HUDEP-2 (cell line): ENCODE measurements at regions not wholly inside any gene's neighbourhood (a gene's known extent, or its start where the extent isn't known, plus 50 kb on each side); places are given as distances from the start of the nearest gene placed in this dataset.
"Not testable (repeated sequence)": the region's sequence is repeated elsewhere in the genome, so short reads cannot be mapped to it uniquely, and the experiment has no call there.

ENCODE experiments used
- DNase-seq, 76 experiments: peaks; one replicate each; lab custom pipeline; 2025; ENCODE audit not compliant: unreplicated experiment in 76 of 76; lab: John Stamatoyannopoulos, UW

DNA sequence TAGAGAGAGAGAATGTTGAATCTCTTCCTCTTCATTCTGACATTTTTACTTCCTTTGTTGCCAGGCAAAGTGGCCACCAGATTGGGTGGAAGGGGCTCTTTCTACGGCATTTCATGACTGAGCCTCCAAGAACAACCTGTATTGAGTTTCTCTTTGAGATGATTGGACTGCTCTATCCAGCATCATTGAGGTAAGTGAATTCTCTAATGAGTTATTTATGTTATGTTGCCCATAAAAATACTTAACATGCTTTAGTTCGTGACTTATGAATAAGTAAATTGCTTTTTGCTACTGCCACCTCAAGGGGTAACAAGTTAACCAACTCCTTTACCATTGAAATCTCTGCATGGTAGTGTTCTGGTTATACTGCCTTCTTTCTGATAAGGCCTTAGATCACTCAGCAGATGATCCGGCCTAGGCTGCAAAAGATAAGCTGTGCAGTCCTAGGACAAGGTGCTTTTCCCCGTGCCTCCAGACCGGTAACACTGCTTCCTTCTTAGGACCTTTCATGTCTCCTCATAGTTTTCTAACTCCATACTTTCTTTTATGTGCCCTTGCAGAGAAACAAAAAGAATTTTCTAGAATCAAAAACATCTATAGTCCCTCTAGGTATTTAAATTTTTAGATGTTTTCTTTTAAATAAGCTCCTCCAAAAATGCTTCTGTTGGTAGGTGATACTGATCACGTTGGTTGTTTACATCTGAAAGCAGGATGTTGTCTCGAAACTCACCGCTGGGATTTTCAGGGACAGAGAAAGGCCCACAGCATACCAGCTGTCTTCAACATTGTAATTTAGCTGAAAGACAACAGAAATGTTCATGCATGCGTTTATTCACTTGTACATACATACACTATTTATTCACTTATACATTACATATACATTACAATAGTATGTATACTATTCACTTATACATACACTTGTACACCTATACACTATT lies 157.1 kb upstream of the RBPJ start:
- no peak for DNase-seq

DNA sequence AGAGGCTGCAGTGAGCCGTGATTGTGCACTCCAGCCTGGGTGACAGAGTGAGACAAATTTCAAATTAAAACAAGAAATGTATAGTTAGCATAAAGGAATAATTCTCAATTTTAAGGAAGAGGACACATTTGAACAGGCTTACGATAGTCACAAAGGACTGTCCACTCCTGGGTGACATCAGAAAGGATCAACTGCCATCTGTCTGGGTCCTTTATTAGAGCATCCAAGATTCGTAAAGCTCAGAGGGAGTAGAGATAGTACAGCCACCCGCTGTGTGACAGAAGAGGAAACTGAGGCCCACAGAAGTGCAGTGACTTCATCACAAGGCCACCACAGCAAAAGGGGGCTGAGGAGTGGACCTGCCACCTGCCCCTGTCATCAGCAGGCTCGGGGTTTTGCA lies 149.3 kb upstream of the RBPJ start:
- DNase-seq: no peak

DNA sequence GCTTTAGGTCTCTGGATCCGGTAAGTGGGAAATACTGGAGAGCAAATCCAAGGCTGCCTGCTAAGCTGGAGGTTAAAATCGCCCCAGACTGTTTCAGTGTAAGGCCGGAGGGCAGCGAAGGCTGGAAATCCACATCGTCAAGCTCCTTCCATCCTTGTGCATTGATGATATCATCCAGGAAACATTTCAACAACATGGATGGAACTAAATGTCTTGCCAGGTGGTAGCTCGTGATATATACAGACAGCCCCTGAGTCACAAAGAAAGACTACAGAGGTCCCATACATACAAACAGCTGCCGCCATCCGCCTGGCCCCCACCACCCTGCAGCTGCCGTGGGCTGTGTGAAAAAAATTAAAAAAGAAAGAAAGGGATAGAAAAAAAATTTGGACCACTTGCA lies 148.9 kb upstream of the RBPJ start:
- no peak for DNase-seq

DNA sequence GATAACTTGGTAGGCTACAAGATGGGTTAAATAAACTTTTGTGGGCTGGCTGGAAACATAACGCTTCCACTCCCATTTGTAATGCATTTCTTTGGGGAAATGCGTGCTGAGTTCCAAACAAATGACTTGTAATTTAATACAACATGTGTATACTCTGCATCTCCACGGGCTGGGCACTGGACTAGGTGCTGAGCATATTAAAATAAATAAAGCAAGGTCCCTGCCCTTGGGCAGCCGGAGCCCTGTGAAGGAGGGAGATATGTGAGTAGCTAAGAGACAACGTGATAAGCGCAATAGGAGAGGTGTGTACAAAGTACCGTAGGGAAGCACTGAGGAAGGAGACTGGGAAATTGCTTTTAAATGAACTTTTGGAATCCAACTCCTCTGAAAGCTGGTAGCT lies 147.2 kb upstream of the RBPJ start:
- DNase-seq: no peak

GRCh38 chr4:26174027-26174426 lies 146.8 kb upstream of the RBPJ start:
- DNase-seq: no peak

GRCh38 chr4:26175006-26175786 lies 145.6 kb upstream of the RBPJ start:
- no peak for DNase-seq

DNA sequence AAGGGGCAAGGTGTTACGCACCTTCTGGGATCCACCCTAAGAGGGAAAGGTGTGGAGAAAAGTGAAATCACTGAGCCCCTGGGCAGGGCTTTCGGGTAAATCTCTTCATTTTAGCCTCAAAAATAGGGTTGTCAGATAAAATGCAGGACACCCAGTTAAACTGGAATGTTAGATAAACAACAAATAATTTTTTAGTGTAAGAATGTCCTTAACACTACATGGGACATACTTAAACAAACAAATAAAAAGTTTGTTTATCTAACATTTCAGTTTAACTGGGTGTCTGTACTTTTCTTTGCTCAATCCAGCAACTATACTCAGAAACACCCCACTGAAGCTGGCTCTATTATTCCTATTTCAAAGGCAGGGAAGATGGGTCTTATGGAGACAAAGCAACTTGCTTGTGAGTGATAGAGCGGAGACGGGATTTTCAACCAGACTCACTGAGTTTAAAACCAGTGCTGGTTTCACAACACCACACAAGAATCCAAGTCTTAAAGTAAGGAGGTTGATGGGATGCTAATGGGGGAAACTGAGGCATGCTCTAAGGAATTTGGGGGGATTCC lies 144.8 kb upstream of the RBPJ start:
- DNase-seq: no peak

GRCh38 chr4:26176598-26177149 lies 144.1 kb upstream of the RBPJ start:
- DNase-seq: no peak

- no peak for DNase-seq
Measured at GRCh38 chr4:26178854-26179253, 142.0 kb upstream of the RBPJ start.

DNA sequence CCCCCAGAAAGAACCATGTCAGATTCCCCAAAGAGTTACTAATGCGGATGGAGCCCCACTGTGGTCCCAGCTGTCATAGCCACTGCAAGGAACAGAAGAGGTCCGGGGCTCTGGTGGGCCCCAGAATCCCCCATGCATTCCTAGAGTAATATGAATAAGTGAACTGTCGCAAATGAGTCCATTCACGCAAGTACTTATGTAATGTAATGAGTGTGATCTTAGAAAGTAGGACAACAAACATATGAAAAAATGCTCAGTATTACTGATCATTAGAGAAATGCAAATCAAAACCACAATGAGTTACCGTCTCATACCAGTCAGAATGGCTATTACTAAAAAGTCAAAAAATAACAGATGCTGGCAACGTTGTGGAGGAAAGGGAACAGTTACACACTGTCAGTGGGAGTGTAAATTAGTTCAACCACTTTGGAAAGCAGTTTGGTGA lies 141.5 kb upstream of the RBPJ start:
- no peak for DNase-seq

DNA sequence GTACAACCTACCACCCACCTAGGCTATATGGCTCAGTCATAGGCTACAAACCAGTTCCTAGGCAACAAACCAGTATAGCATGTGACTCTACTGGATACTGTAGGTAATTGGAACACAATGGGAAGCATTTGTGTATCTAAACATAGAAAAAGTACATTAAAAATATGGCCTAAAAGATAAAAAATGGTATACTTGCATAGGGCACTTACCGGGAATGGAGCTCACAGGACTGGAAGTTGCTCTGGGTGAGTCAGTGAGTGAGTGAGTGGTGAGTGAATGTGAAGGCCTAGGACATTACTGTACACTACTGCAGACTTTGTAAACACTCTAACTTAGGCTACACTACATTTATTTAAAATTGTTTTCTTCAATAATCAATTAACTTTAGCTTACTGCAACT lies 139.2 kb upstream of the RBPJ start:
- DNase-seq: no peak

GRCh38 chr4:26183017-26183416 lies 137.8 kb upstream of the RBPJ start:
- DNase-seq: no peak

DNA sequence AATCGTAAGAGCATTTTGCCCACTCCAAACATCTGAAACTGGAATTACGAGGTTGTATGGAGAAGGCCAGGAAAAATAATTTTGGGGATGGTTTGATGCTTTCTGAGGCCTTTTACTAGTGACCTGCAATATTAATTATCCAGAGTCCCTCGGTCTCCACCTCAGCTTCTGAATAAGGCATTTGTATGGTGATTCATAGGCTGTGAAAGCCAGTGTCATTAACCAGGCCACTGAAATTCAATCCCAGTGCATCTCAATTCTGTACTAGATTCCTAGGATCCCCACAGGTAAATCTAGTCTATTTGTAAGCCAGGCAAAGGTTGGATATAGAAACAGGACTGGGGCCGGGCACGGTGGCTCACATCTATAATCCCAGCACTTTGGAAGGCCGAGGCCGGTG lies 135.4 kb upstream of the RBPJ start:
- DNase-seq: no peak

DNA sequence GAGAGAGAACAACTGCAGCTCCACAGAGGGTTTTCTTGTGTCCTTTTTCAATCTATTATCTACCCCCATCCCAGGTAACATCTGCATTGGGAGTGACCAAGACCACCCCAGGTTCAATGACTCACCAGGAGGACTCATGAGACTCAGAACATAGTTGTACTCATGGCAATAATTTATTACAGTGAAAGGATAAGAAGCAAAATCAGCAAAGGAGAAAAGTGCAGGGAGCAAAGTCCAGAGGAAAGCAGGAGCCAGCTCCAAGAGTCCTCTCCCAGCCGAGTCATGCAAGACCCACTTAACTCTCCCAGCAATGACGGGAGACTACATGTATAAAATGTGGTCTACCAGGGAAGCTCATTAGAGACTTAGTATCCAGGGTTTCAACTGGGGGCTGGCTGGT lies 129.5 kb upstream of the RBPJ start:
- DNase-seq: no peak

GRCh38 chr4:26192899-26193869 lies 127.6 kb upstream of the RBPJ start:
- DNase-seq: no peak

DNA sequence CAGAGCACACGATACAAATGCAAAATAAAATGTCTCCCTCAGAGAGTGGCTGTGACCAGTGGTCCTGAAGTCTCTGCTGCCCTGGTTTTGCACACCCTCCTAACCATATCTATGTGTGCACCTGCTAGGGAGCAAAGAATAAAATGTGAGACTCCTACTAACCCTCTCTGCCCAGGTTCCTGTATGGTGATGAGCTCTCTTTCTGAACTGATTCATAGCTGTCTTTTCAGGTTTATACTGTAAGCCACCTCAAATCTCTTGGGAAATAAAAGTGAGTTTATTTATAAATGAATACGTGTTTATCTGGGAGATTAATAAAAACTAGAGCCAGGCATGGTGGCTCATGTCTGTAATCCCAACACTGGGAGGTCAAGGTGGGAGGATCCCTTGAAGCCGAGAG lies 126.0 kb upstream of the RBPJ start:
- no peak for DNase-seq

DNA sequence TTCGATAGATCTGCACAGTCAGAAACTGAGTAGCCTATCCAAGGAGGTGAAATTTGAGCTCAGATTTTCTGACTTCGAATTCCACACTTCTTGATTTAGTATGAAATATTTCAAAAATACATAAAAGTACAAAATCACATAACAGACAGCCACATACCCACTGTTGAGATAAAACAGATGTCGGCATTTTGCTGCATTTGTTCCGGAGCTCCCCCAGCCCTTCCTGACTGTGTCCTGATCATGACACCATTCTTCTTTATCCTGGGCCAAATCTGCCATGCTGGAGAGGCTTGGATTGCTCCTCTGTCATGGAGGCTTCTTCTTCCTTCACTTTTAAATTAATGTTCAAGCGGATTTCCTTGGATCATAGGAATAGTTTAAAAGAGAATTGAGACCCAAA lies 124.2 kb upstream of the RBPJ start:
- no peak for DNase-seq

- DNase-seq: peak in 1 of 76 experiments; percentile 1
Measured at GRCh38 chr4:26197018-26197779, 123.6 kb upstream of the RBPJ start.

GRCh38 chr4:26198931-26199330 lies 121.9 kb upstream of the RBPJ start:
- not testable (repeated sequence) for DNase-seq
